Neural cell (in vitro differentiated cells): ENCODE measurements at regions not wholly inside any gene's neighbourhood (a gene's known extent, or its start where the extent isn't known, plus 50 kb on each side); places are given as distances from the start of the nearest gene placed in this dataset.

Experiments used
- CTCF ChIP-seq: fragments of 450-650 bp; IDR thresholded peaks from 2 replicates; pipeline ENCODE4 v1.5.1; 2014; ENCODE audit warnings: antibody characterized with exemption, mild to moderate bottlenecking, moderate library complexity; ENCODE audit not compliant: poor library complexity, severe bottlenecking
- EP300 ChIP-seq: fragments of 450-650 bp; conservative IDR thresholded peaks from 2 replicates; pipeline ENCODE4 v1.6.1; 2014; ENCODE audit warnings: antibody characterized with exemption, mild to moderate bottlenecking, moderate library complexity; ENCODE audit not compliant: poor library complexity, severe bottlenecking
- EZH2 ChIP-seq: fragments of 200-600, 300-800 bp; shearing (Covaris generic), sonication (generic); IDR thresholded peaks from 2 replicates; pipeline ENCODE4 v1.6.1; 2014; ENCODE audit warnings: antibody characterized with exemption, low read length, borderline replicate concordance, mild to moderate bottlenecking; ENCODE audit not compliant: insufficient read depth, poor library complexity, severe bottlenecking
- MXI1 ChIP-seq: fragments of 450-650 bp; conservative IDR thresholded peaks from 2 replicates; pipeline ENCODE4 v1.6.1; 2014; ENCODE audit warnings: antibody characterized with exemption, mild to moderate bottlenecking; ENCODE audit not compliant: poor library complexity, severe bottlenecking
- POLR2AphosphoS5 ChIP-seq: IDR thresholded peaks from 2 replicates; pipeline ENCODE4 v1.6.1; 2012
- RAD21 ChIP-seq: fragments of 450-650 bp; conservative IDR thresholded peaks from 2 replicates; pipeline ENCODE4 v1.6.1; 2014; ENCODE audit warnings: antibody characterized with exemption, mild to moderate bottlenecking, moderate library complexity
- REST ChIP-seq: IDR thresholded peaks from 2 replicates; pipeline ENCODE4 v1.6.1; 2012; ENCODE audit warnings: borderline replicate concordance
- TAF1 ChIP-seq: IDR thresholded peaks from 2 replicates; pipeline ENCODE4 v1.6.1; 2012; ENCODE audit warnings: low read depth

- no peak for TF ChIP-seq CTCF
- TF ChIP-seq POLR2AphosphoS5: no peak
- no peak for TF ChIP-seq TAF1
- no peak for TF ChIP-seq EP300
- TF ChIP-seq RAD21: no peak
- no peak for TF ChIP-seq REST
- no peak for TF ChIP-seq EZH2
- TF ChIP-seq MXI1: no peak
These were observed 50.2 kb upstream of the SMCO2 start for GRCh38 chr12:27396216-27396815.
